ENCODE measurements at regions not wholly inside any gene's neighbourhood (a gene's known extent, or its start where the extent isn't known, plus 50 kb on each side); places are given as distances from the start of the nearest gene placed in this dataset.

GRCh38 chr6:67680297-67680932 is 954.7 kb upstream of the ADGRB3 start:
- no peak for DNase-seq (ENCODE audit: low read depth)
- TF ChIP-seq CTCF (IDR thresholded peaks at IDR 0.05; ENCODE audit: insufficient read depth, low read depth, low read length), result no peak
- Histone ChIP-seq H3K4me3 (ENCODE audit: low read depth, low read length) (no peak overlapping the region), H3K27me3 (ENCODE audit: control insufficient read depth, insufficient read depth, low read length) (no peaks in the 10 kb centered on the region), H3K36me3 (ENCODE audit: control insufficient read depth, insufficient read depth, low read length) (no peaks in the 10 kb centered on the region)
- POLR2A ChIA-PET, result no interaction called here
- CTCF ChIA-PET, result interaction anchor here (1.0 kb wide), 1 partner anchor 15 kb away, joined by 3 read pairs; no protein-coding TSS in a partner anchor

GRCh38 chr6:67679566-67680296 is 955.4 kb upstream of the ADGRB3 start:
- Histone ChIP-seq H3K4me3 (ENCODE audit: low read depth, low read length) (no peak overlapping the region), H3K27me3 (ENCODE audit: control insufficient read depth, insufficient read depth, low read length) (no peaks in the 10 kb centered on the region), H3K36me3 (ENCODE audit: control insufficient read depth, insufficient read depth, low read length) (no peaks in the 10 kb centered on the region)
- ChIA-PET POLR2A (no interaction called here), CTCF (interaction anchor here (1.0 kb wide), 1 partner anchor 16 kb away, joined by 3 read pairs; no protein-coding TSS in a partner anchor)
- no peak for TF ChIP-seq CTCF (IDR thresholded peaks at IDR 0.05; ENCODE audit: insufficient read depth, low read depth, low read length)
- no peak for DNase-seq (ENCODE audit: low read depth)

- POLR2A ChIA-PET, result no interaction called here
- no peak for TF ChIP-seq CTCF (IDR thresholded peaks at IDR 0.05; ENCODE audit: insufficient read depth, low read depth, low read length)
- Histone ChIP-seq H3K4me3 (ENCODE audit: low read depth, low read length) (no peak overlapping the region), H3K27me3 (ENCODE audit: control insufficient read depth, insufficient read depth, low read length) (no peaks in the 10 kb centered on the region), H3K36me3 (ENCODE audit: control insufficient read depth, insufficient read depth, low read length) (no peaks in the 10 kb centered on the region)
- CTCF ChIA-PET, result no interaction called here
- no peak for DNase-seq (ENCODE audit: low read depth)
Measured at GRCh38 chr6:67676892-67677291, 958.2 kb upstream of the ADGRB3 start.

GRCh38 chr6:67667637-67668422 is 967.3 kb upstream of the ADGRB3 start:
- H3K36me3 ChIP-seq (ENCODE audit: control insufficient read depth, insufficient read depth, low read length), result no peaks in the 10 kb centered on the region
- TF ChIP-seq CTCF (IDR thresholded peaks at IDR 0.05; ENCODE audit: insufficient read depth, low read depth, low read length), result no peak
- CTCF ChIA-PET, result no interaction called here

More at GRCh38 chr6:67667637-67668422, 967.3 kb upstream of the ADGRB3 start:
- POLR2A ChIA-PET, result no interaction called here
- H3K4me3 ChIP-seq (ENCODE audit: low read depth, low read length), result no peak overlapping the region
- DNase-seq (ENCODE audit: low read depth), result no peak
- H3K27me3 ChIP-seq (ENCODE audit: control insufficient read depth, insufficient read depth, low read length), result no peaks in the 10 kb centered on the region
